ENCODE measurements at regions not wholly inside any gene's neighbourhood (a gene's known extent, or its start where the extent isn't known, plus 50 kb on each side); places are given as distances from the start of the nearest gene placed in this dataset.

GRCh38 chr10:64468219-64468618 is 947.0 kb downstream of the REEP3 start:
- no peak for TF ChIP-seq CTCF (conservative IDR thresholded peaks at IDR 0.05)
- H3K27ac ChIP-seq, result no peak overlapping the region

- H3K27ac ChIP-seq, result no peak overlapping the region
- no peak for TF ChIP-seq CTCF (conservative IDR thresholded peaks at IDR 0.05)
These were observed 955.3 kb downstream of the REEP3 start for GRCh38 chr10:64476506-64476905.

- TF ChIP-seq CTCF (conservative IDR thresholded peaks at IDR 0.05), result no peak
- H3K27ac ChIP-seq, result no peak overlapping the region
These were observed 956.6 kb downstream of the REEP3 start for GRCh38 chr10:64477791-64478190.

- no peak overlapping the region for H3K27ac ChIP-seq
- no peak for TF ChIP-seq CTCF (conservative IDR thresholded peaks at IDR 0.05)
These were observed 963.7 kb downstream of the REEP3 start for GRCh38 chr10:64484811-64485330.

GRCh38 chr10:64486149-64486548 is 964.9 kb downstream of the REEP3 start:
- TF ChIP-seq CTCF (conservative IDR thresholded peaks at IDR 0.05), result no peak
- H3K27ac ChIP-seq, result no peak overlapping the region

- H3K27ac ChIP-seq, result no peak overlapping the region
- TF ChIP-seq CTCF (conservative IDR thresholded peaks at IDR 0.05), result no peak
These were observed 965.7 kb downstream of the REEP3 start for GRCh38 chr10:64486901-64487300.

- TF ChIP-seq CTCF (conservative IDR thresholded peaks at IDR 0.05), result no peak
- no peak overlapping the region for H3K27ac ChIP-seq
These were observed 973.7 kb downstream of the REEP3 start for GRCh38 chr10:64494901-64495300.
